ENCODE measurements at regions not wholly inside any gene's neighbourhood (a gene's known extent, or its start where the extent isn't known, plus 50 kb on each side); places are given as distances from the start of the nearest gene placed in this dataset.

DNA sequence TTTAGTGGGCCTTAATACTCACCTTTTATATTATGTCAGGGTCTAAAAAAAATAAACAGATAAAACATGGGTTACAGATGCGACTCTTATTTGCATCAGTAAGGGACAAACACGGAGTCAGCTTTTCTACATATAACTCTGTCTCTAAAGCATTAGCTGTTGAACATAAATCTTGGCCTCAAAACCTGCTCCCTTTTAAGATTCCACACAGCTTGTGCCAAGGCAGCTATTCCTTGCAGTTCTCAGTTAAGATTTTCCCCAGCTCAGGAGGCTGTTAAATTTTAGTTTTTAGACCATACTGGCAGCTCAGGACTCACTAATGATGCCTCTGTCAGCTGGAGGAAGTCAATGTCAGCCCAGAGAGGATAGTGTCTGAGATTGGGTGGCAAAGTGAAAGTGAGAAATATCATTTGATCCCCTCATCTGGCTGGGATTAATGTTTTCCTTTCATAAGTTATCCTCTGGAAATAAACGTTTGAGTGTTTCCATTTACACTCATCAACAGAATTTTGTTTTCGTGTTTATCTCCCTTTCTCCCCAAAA, 287.5 kb downstream of the ELAVL2 start:
- no peak overlapping the region for H3K4me3 Mint-ChIP-seq
- H3K27me3 Mint-ChIP-seq (ENCODE audit: low read depth) = peaks cover 20% of the 10 kb centered on the region
- ATAC-seq (replicated peaks in 1 of 2) (no peak), DNase-seq (no peak)
- no peak overlapping the region for H3K27ac Mint-ChIP-seq
- peaks cover 0 to 2% of the 10 kb centered on the region in 2 donors for H3K36me3 Mint-ChIP-seq (ENCODE audit: insufficient read depth in 2 of 2)
- H3K9me3 Mint-ChIP-seq = peaks cover 2 to 3% of the 10 kb centered on the region in 2 donors
- H3K4me1 Mint-ChIP-seq (ENCODE audit: low read depth) = no peaks in the 10 kb centered on the region

DNA sequence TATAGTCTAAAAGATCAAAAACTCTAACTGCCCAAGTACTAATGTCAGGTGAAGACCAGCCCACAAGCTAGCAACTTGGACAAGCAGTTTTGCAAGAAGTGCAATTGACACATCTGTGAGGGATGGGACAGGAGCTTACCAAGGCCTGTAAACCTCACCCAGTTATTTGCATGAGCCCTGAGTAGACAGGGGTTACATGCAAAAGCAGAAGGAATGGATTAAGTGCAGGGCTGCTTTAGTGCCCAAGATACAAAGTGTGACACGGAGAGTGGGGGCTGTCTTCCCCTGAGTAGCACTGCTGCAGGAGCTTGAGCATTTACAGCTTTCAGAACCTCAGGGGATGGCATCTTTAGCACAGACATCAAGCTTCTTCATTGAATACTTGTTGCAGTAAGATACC, 286.7 kb downstream of the ELAVL2 start:
- ATAC-seq (replicated peaks in 1 of 2) (no peak), DNase-seq (no peak)
- peaks cover 2 to 3% of the 10 kb centered on the region in 2 donors for H3K9me3 Mint-ChIP-seq
- H3K4me3 Mint-ChIP-seq = no peak overlapping the region
- H3K36me3 Mint-ChIP-seq (ENCODE audit: insufficient read depth in 2 of 2) = peaks cover 0 to 2% of the 10 kb centered on the region in 2 donors
- peaks cover 20% of the 10 kb centered on the region for H3K27me3 Mint-ChIP-seq (ENCODE audit: low read depth)
- H3K27ac Mint-ChIP-seq = no peak overlapping the region
- H3K4me1 Mint-ChIP-seq (ENCODE audit: low read depth) = no peaks in the 10 kb centered on the region

DNA sequence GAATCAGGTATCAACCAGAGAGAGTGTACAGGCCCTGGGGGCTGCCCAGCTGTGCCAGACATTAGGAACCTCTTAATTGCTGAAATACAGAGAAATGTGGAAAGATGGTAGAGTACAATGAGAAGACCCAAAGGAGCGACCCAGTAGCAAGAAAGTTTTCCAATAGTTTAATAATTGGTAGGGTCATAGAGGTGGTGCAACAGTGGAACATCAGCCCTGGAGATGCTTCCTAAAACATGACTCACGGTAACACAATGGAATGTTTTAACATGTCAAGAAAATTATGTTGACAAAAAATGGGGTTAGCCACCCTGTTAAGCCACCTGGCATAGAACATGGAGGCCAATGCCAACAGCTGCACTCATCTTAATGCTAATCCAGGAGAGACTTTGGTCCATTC, 284.1 kb downstream of the ELAVL2 start:
- H3K4me1 Mint-ChIP-seq (ENCODE audit: low read depth) = no peaks in the 10 kb centered on the region
- DNase-seq (no peak), ATAC-seq (replicated peaks in 1 of 2) (no peak)
- H3K4me3 Mint-ChIP-seq = no peak overlapping the region
- H3K36me3 Mint-ChIP-seq (ENCODE audit: insufficient read depth in 2 of 2) = peaks cover 0 to 5% of the 10 kb centered on the region in 2 donors
- H3K27me3 Mint-ChIP-seq (ENCODE audit: low read depth) = peaks cover 16% of the 10 kb centered on the region
- H3K9me3 Mint-ChIP-seq = peaks cover 5 to 6% of the 10 kb centered on the region in 2 donors
- no peak overlapping the region for H3K27ac Mint-ChIP-seq

DNA sequence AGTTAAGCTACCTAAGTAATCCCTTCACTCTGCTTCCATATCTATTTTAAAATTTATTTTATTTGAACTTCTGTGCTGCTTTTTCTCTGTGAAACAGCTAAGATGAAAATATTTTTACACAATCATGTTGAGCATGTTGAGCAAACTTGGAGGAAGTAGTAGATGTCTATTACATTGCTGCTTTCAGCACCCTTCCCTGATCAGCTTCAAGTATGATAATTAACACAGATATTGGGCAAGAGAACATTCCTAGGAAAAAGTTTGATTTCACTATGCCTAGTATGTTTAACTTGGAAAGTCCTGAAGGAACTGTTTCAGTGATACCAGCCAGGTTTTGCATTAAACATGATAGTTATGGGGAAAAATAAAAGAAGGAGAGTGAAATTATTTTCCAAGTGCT, 283.6 kb downstream of the ELAVL2 start:
- H3K4me1 Mint-ChIP-seq (ENCODE audit: low read depth) = no peaks in the 10 kb centered on the region
- no peak for ATAC-seq (replicated peaks in 1 of 2)
- H3K27me3 Mint-ChIP-seq (ENCODE audit: low read depth) = peaks cover 12% of the 10 kb centered on the region
- H3K9me3 Mint-ChIP-seq = peaks cover 5 to 6% of the 10 kb centered on the region in 2 donors
- DNase-seq = no peak
- no peak overlapping the region for H3K4me3 Mint-ChIP-seq
- H3K36me3 Mint-ChIP-seq (ENCODE audit: insufficient read depth in 2 of 2) = peaks cover 0 to 5% of the 10 kb centered on the region in 2 donors
- no peak overlapping the region for H3K27ac Mint-ChIP-seq

DNA sequence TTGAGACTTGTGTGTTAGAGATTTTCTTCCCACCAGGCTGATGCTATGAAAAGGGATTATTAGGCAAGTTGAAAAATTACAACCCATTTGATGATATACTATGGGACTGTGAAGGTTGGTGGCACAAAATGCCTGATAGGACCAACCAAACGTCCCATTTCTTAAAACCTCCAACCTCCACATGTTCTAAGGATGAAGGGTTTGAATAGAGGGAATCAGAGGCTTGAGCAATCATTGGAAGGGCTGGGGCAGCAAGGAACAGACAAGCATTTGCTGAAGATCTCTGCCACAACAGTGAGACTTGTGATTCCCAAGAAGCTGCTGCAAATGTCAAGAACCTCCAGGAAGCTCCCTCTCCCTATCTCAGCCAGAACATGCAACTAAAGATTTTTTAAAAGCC, 283.1 kb downstream of the ELAVL2 start:
- Mint-ChIP-seq H3K4me1 (ENCODE audit: low read depth) (no peaks in the 10 kb centered on the region), H3K27me3 (ENCODE audit: low read depth) (peaks cover 7% of the 10 kb centered on the region), H3K27ac (no peak overlapping the region), H3K36me3 (ENCODE audit: insufficient read depth in 2 of 2) (peaks cover 0 to 5% of the 10 kb centered on the region in 2 donors), H3K4me3 (no peak overlapping the region), H3K9me3 (peaks cover 7% of the 10 kb centered on the region in 2 donors)
- ATAC-seq (replicated peaks in 1 of 2) = no peak
- no peak for DNase-seq

DNA sequence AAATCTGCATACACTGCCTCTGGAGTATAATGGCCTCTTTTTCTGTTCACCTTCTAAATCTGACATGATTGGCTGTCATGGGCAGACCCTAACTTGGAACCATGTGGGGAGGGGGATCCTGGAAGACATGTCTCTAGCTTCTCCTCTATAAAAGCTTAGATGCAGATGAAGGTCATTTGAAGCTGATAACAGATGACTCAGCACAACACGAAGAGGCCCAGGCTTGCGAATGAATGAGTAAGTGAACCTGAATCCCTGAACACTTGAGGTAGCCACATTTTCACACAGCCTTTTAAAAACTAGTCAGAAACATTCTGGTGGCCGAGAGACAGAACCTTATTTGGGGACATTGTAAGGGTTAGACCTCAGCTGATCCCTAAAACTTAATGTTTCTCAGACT, 282.6 kb downstream of the ELAVL2 start:
- H3K9me3 Mint-ChIP-seq = peaks cover 7% of the 10 kb centered on the region in 2 donors
- peaks cover 2% of the 10 kb centered on the region for H3K27me3 Mint-ChIP-seq (ENCODE audit: low read depth)
- H3K36me3 Mint-ChIP-seq (ENCODE audit: insufficient read depth in 2 of 2) = peaks cover 0 to 5% of the 10 kb centered on the region in 2 donors
- H3K4me1 Mint-ChIP-seq (ENCODE audit: low read depth) = no peaks in the 10 kb centered on the region
- H3K27ac Mint-ChIP-seq = no peak overlapping the region
- no peak for DNase-seq
- no peak overlapping the region for H3K4me3 Mint-ChIP-seq
- ATAC-seq (replicated peaks in 1 of 2) = no peak

DNA sequence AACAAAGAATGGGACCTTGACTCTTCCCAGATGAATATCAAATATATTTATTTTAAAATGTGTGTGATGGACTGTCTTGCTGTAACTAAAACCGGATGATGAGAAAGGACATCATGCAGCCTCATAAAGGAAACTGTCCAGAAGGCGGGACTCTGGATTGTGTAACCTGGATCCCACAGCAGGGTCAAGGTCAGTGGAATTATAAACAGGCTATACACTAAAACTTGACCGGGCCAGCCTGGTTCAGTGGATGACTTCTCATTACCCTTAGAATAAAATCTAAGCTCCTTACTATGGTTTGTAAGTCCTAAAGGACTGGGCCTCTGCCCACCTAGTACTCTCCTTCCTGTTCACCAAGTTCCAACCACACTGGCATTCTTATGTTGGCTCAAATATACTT, 280.3 kb downstream of the ELAVL2 start:
- Mint-ChIP-seq H3K27me3 (ENCODE audit: low read depth) (no peaks in the 10 kb centered on the region), H3K4me3 (no peak overlapping the region), H3K4me1 (ENCODE audit: low read depth) (no peaks in the 10 kb centered on the region), H3K36me3 (ENCODE audit: insufficient read depth in 2 of 2) (peaks cover 0 to 5% of the 10 kb centered on the region in 2 donors), H3K27ac (no peak overlapping the region), H3K9me3 (peaks cover 10 to 12% of the 10 kb centered on the region in 2 donors)
- DNase-seq = no peak
- no peak for ATAC-seq (replicated peaks in 1 of 2)

DNA sequence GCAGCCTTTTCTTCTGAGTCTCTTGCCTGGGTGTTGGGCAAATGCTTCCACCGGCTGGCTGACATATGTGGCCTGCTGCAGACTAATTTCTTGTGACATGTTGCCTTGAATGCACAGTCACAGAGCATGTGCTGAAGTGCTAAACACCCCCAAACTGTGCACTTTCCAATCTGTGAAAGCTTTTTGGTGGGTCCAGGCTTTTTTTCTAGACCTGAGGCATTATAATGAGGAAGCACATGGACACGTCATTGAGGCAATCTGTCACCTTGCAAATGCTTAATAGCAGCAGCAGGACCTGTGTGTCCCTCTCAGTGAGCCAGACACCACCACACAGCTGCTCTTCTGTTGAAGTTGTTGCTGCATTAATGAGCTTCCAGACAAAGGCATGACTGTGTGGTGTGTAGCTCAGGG, 274.7 kb downstream of the ELAVL2 start:
- Mint-ChIP-seq H3K27ac (no peak overlapping the region), H3K27me3 (ENCODE audit: low read depth) (no peaks in the 10 kb centered on the region), H3K4me3 (no peak overlapping the region), H3K9me3 (peaks cover 8 to 10% of the 10 kb centered on the region in 2 donors), H3K4me1 (ENCODE audit: low read depth) (no peaks in the 10 kb centered on the region), H3K36me3 (ENCODE audit: insufficient read depth in 2 of 2) (peaks cover 0 to 3% of the 10 kb centered on the region in 2 donors)
- ATAC-seq (replicated peaks in 1 of 2) (no peak), DNase-seq (no peak)

DNA sequence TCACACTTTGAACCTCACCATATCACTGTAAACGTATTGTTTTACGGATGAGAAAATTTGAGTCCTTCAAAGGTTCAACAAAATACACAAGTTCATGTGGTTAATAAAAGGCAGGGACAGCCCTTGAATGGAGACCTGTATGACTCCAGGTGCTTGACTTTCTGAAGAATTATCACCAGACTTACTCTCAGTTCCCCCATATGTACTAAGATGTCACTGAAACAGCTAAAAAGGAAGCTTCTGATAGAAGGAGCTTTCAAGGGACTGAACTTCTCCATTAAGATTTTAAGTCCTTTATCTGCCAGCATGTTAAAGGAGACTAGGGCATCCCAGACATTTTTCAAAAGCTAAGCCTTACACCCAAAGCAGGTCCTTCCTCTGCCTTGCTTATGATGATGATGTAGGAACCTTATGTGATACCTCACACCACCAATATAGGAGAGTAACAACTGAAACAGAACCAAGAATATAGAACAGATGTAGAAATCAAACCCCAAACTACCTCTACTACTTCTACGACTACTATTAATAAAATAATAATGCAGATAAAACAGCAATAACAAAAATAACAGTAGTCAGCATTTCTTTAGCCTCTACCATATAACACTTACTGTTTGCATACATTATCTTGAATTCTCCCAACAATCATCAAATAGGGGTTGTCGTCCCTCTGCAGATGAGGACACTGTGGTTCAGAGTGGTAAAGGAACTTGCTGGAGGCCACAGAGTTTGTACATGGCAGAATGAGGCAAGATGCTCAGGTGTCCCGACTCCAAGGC, 273.9 kb downstream of the ELAVL2 start:
- H3K9me3 Mint-ChIP-seq = peaks cover 5 to 13% of the 10 kb centered on the region in 2 donors
- no peaks in the 10 kb centered on the region for H3K36me3 Mint-ChIP-seq (ENCODE audit: insufficient read depth in 2 of 2)
- no peak overlapping the region for H3K4me3 Mint-ChIP-seq
- H3K27ac Mint-ChIP-seq = no peak overlapping the region
- H3K27me3 Mint-ChIP-seq (ENCODE audit: low read depth) = no peaks in the 10 kb centered on the region
- DNase-seq (no peak), ATAC-seq (replicated peaks in 1 of 2) (no peak)
- H3K4me1 Mint-ChIP-seq (ENCODE audit: low read depth) = no peaks in the 10 kb centered on the region

DNA sequence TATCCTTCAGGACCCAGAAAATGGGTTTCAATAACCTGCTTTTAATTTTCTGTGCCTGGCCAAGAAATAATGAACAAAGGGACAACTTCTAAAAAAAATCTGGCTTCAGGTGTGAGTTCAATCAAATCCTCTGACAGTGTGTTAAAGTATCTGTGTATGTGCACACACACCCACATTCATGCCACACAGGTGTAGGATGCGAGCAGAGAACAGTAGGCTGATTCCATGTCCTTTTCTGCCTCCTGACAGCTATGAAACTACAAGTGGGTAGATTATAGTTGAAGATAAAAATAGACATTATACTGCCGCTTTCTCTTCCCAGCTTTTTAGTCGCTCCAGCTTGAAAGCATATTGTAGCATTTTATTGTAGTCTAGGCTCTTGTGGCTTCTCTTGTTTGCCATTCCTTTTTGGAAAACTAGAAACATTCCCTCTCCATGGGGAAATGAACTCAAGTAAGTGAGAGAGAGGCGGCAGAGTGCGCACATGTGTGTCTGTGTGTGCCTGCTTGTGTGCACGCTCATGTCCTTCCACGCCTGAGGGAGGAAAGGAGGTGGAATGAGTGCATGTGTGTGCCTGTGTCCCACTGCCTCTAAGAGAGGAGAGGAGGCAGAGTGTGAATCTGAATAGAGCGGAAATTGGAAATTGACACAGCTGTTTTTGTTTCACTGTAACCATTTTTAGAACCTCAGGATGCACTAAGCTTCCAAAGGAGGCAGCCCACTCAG, 273.0 kb downstream of the ELAVL2 start:
- H3K4me3 Mint-ChIP-seq = no peak overlapping the region
- no peaks in the 10 kb centered on the region for H3K36me3 Mint-ChIP-seq (ENCODE audit: insufficient read depth in 2 of 2)
- H3K9me3 Mint-ChIP-seq = peaks cover 7 to 11% of the 10 kb centered on the region in 2 donors

DNA sequence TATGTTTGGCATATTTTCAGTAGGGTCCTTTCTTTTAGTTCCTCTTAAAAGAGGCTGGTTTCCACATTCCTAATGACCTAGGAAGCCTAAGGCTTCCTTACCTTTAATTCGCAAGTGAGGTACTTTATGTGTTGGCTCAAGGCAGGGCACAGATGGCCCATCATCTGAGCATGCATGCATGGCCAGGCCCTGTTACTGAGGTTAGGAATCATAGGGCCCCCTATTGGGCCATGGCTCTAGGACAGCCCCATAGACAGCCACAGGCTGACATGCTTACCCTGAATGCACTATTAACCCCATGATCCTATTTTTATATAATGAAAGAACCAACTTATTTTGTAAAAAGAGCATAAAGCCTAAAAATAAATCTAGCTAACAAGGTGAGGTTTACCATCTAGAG, 271.4 kb downstream of the ELAVL2 start:
- no peak overlapping the region for H3K27ac Mint-ChIP-seq
- no peaks in the 10 kb centered on the region for H3K36me3 Mint-ChIP-seq (ENCODE audit: insufficient read depth in 2 of 2)
- H3K4me3 Mint-ChIP-seq = no peak overlapping the region
- H3K4me1 Mint-ChIP-seq (ENCODE audit: low read depth) = no peaks in the 10 kb centered on the region
- no peaks in the 10 kb centered on the region for H3K27me3 Mint-ChIP-seq (ENCODE audit: low read depth)
- no peak for DNase-seq
- peaks cover 7 to 11% of the 10 kb centered on the region in 2 donors for H3K9me3 Mint-ChIP-seq
- ATAC-seq (replicated peaks in 1 of 2) = no peak

More for the DNA sequence above, 273.0 kb downstream of the ELAVL2 start:
- ATAC-seq (replicated peaks in 1 of 2) = no peak
- Mint-ChIP-seq H3K27ac (no peak overlapping the region), H3K27me3 (ENCODE audit: low read depth) (no peaks in the 10 kb centered on the region), H3K4me1 (ENCODE audit: low read depth) (no peaks in the 10 kb centered on the region)
- no peak for DNase-seq

DNA sequence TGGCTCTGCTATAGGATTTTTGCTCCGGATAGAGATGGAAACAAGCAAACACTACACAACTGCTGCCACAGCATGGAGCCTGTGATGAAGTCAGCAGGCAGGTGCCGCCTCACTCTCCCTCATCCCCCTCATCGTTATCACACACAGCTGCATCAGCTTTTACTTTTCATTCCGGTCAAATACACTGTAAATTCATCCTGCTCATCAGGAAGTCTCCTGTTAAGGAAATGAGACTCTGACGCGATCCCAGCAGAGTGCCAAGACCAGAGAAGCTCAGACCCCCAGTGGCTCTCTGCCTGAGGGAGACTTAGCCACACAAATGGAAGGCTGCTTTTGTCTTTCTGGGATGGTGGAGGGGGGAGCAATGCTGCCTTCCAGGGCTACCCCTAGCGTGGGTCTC, 270.2 kb downstream of the ELAVL2 start:
- no peak for ATAC-seq (replicated peaks in 1 of 2)
- H3K36me3 Mint-ChIP-seq (ENCODE audit: insufficient read depth in 2 of 2) = no peaks in the 10 kb centered on the region
- no peak overlapping the region for H3K4me3 Mint-ChIP-seq
- no peak overlapping the region for H3K27ac Mint-ChIP-seq
- DNase-seq = no peak
- H3K9me3 Mint-ChIP-seq = peaks cover 3 to 5% of the 10 kb centered on the region in 2 donors
- H3K4me1 Mint-ChIP-seq (ENCODE audit: low read depth) = no peaks in the 10 kb centered on the region
- H3K27me3 Mint-ChIP-seq (ENCODE audit: low read depth) = no peaks in the 10 kb centered on the region

DNA sequence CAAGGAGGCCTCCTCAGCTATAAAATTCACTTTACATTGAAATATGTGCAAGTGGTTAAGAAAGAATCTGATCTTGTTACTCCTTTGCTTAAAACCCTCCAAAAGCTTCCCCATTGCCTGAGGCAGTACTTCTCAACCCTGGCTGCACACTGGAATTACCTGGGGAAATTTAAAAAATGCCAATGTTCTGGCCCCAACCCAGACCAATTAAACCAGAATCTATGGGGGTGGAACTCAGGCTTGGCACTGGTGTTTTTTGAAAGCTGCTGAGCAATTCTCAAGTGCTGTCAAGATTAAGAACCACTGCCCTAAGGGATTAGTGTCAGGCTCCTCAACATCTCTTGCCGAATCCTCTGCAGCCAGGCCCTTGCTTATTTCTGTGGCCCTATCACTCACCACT, 269.6 kb downstream of the ELAVL2 start:
- peaks cover 3 to 5% of the 10 kb centered on the region in 2 donors for H3K9me3 Mint-ChIP-seq
- no peaks in the 10 kb centered on the region for H3K4me1 Mint-ChIP-seq (ENCODE audit: low read depth)
- H3K27me3 Mint-ChIP-seq (ENCODE audit: low read depth) = no peaks in the 10 kb centered on the region
- H3K36me3 Mint-ChIP-seq (ENCODE audit: insufficient read depth in 2 of 2) = no peaks in the 10 kb centered on the region
- DNase-seq = no peak
- no peak overlapping the region for H3K4me3 Mint-ChIP-seq
- no peak overlapping the region for H3K27ac Mint-ChIP-seq
- no peak for ATAC-seq (replicated peaks in 1 of 2)

Data from activated T-cell treated with anti-CD3 and anti-CD28 coated beads, Interleukin-2, amount 50 U/mL, for 72 hours (primary cell).